NCI-H2081 (cell line): ENCODE measurements at regions not wholly inside any gene's neighbourhood (a gene's known extent, or its start where the extent isn't known, plus 50 kb on each side); places are given as distances from the start of the nearest gene placed in this dataset.
"Not testable (repeated sequence)": the region's sequence is repeated elsewhere in the genome, so short reads cannot be mapped to it uniquely, and the experiment has no call there.

Experiments
- DNase-seq, 2 experiments: peaks; one replicate each; lab custom pipeline; 2025; lab: John Stamatoyannopoulos, UW

DNA sequence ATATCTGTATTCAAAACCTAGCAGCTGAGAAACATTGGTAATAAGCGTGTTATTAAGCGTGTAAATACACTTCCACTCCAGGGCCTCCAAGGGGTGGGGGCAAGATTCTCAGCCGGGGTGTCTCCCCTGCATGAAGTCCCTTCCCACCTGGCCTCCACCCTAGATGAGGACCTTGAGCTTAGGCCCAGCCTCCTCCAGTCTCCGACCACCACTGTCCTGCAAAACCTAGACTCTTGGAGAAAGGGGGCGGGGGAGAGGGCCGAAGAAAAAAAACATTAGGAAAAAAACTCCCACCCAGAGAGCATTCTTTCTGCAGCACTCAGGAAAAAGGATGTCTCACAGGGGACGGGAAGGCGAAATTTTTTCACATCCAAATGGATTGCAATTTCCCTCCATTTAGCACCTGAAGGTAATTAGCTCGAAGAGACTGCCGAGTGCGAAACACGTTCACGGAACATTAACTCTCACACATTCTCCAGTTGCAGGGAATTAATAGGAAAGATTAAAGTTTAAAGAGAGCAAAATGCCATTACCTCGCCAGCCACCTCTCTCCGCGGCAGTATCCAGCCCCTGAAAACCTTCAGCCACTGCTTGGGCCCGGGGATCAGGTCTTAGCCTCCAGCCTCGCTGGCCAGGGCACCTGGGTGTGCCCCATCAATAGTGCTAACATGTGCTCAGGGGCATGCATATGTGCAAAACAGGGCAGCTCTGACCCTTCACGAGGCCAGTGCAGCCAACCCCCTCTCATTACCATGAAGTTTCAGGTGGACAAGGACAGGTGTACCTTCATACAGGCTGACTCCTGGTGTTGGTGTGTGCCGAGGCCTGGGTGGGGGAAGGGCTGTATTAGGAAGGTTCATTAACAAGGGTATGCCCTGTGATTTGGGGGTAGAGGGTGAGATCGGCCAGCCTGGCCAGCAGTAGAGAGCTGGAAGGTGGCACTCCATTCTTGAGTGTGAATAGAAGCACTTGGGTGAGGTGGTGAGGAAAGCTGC is 77.2 kb downstream of the HIF1AN start:
- no peak for DNase-seq

- DNase-seq = no peak
Observed at GRCh38 chr10:100613846-100614245, 78.1 kb downstream of the HIF1AN start.

DNA sequence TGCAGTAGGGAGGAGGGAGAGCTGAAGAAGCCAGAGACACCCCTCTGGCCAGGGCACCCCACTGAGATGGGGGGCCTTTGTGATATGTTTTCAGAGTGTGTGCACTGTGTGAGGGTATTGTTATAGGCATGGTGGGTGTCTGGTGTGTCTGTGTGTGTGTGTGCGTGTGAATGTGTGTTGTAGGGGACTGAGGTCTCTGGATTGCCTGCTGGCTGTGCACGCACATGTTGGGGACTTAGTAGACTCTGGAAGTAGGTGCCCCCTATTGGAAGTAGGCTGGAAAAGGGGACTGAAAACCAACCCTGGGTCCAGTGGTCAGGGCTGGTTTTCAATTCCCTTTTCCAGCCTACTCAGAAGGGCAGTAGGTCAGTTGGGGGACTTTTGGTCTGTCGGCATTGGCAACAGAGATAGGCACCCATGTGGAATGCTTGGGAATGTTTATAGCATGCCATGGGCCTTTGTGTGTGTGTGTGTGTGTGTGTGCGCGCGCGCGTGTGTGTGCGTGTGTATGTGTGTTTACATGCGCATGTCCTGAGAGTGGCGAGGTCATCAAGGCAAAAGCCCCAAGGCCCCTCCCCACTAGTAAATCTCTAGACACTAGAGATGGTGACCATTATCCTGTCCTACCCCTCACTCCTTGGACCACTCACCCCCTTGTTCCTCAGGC is 78.8 kb downstream of the HIF1AN start:
- no peak for DNase-seq

DNA sequence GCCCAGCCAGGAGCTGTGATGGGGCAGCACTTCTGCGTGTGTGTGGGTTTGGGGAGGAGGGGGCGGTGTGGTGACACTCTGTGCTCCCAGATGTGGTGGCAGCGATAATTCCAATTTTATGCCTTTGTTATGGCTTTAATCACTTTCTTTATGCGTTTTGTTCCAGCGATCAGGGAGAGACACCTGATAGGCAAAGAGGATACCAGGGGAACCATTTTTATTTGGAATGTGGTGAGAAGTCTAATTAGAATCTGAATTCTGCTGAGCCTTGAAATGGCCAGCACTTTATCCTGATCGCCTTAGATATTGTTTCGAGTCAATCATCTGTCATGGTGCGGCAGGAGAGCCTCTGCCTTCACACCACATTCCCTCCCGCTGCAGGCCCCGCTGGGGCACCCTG is 79.5 kb downstream of the HIF1AN start:
- no peak for DNase-seq

DNA sequence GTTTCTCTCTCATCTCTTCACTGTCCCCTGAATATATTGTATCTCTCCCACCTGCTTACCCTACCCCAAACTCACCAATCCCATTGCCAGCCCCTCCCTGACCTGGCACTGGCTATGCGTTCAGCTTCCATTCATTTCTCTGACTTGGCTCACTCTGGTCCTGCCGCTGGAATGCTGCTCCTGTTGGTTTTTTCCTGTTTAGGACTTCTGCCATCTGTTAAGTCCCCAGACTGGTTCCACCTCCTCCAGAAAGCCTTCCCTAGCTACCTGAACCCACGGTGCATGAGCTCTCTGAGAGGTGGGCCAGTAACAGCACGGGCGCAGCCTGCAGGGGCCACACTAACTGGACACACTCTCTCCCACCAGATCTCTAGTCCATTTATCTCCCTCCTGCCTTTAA is 80.2 kb downstream of the HIF1AN start:
- no peak for DNase-seq

DNA sequence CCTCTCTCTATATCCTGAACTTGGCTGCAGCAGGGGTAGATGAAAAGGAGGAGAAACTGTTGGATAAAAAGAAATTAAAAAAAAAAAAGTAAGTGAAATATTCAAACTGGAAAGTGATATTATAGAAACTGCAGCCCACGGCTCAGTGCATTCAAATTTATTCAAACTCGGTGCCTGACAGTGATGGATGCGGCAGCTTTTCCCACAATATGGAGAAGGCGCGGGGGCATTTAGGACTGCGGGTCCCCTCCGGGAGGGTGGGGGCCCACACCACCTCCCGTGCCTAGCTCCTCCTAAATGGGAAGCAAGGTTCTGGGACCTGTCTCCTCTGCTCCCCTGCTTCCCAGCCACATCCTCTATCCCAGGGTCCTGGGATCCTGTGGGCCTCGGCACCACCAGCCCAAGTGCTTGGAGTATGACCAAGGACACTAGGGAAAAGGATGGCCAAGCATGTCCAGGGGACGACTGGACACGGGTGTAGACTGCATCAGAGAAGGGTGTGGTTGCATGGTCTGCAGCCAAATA is 82.4 kb downstream of the HIF1AN start:
- no peak for DNase-seq

GRCh38 chr10:100618632-100619255 is 83.0 kb downstream of the HIF1AN start:
- DNase-seq = no peak

GRCh38 chr10:100620087-100620835 is 84.5 kb downstream of the HIF1AN start:
- DNase-seq = no peak

DNA sequence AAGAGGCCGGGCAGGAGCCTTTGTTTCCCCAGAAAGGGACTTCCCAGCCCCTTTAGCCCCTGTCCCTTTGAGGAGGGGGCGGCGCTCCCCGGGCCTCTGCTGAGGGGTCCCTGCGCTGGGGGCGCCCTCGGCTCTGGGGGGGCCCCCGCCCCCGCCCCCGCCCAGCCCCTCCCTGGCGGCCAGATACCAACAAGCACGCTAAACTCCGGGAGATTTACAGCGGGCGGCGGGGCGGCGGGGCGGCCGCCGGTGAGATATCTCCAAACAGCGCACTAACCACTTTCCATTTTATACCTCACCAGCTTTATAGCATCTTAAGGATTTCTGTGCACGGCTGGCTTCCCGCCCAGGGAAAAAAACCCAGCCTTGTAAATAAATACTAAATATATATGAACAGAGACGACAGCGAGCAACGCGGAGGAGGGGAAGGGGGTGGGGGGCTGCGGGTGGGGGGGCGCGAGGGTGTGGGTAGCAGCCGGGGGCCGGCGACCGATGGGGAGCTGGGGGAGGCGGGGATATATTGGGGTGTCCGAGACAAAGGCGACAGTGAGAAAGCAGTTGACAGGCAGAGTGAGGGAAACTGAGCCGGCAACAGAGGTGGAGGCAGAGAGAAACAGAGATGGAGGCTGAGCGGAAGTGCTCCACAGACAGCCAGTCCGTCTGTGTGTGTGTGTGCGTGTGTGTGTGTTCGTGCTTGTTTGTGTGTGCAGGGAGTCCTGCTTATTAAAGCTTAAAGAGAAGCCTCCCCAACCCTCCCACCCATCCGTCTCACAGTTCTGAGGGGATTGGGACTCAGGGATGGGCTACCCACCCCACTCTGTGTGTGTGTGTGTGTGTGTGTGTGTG is 85.8 kb downstream of the HIF1AN start:
- no peak for DNase-seq

GRCh38 chr10:100622946-100623345 is 87.2 kb downstream of the HIF1AN start:
- no peak for DNase-seq

- DNase-seq = no peak
Observed at GRCh38 chr10:100623521-100624230, 87.9 kb downstream of the HIF1AN start.

GRCh38 chr10:100624298-100624697 is 88.6 kb downstream of the HIF1AN start:
- no peak for DNase-seq

DNA sequence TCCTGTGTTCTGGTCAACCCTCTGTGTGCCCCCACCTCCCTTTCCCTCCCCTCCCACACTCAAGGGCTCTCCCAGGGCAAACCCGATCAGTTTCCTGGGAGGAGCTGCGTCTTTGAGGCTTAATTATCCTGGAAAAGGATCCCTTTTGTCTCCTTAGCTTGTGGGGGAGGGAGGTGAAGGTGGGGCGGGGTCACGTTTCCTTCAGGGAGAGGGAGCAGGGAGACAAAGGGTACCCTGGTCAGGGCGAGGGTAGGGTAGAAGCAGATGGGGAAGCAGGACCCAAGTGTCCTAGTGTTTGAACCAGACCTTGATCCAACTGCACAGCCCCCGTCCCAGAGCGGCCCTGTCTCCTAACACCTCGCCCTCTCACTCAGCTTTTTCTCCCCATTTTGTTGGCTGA is 90.1 kb downstream of the HIF1AN start:
- no peak for DNase-seq

DNA sequence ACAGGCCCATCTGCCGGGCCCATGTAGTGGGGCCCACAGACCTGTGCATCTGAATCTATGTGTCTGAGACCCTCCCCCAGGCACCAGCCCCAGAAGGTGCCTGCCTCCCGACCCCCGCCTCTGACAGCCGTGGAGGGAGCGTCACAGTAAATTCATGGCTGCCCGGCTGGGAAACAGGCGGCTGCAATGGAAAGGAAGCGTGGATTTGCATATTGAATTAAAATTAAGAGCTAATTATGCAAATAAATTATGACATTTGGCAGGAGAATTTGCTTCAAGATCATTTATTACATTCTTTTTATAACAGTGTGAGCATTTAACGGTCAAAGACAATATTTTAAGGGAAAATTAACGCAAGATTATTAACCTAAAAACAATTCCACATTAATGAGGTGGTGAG is 92.3 kb downstream of the HIF1AN start:
- no peak for DNase-seq

GRCh38 chr10:100631192-100631591 is 95.4 kb downstream of the HIF1AN start:
- DNase-seq = no peak

DNA sequence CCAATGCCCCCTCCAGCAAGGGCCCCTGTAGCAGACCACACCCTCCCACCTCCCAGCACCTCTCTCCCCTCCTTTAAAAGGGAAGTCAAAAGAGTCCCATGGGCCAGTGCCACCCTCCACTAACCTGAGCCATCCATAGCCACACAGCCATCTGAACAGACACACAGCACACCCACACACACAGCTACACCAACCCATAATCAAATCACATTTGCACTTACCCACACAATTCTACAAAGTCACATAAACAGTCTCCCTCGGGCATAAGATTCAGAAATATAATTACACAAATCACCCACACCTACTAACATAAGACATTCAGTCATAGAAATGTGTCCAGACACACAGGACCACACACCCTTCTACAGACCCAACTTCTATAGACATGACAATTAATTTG is 96.3 kb downstream of the HIF1AN start:
- no peak for DNase-seq

DNA sequence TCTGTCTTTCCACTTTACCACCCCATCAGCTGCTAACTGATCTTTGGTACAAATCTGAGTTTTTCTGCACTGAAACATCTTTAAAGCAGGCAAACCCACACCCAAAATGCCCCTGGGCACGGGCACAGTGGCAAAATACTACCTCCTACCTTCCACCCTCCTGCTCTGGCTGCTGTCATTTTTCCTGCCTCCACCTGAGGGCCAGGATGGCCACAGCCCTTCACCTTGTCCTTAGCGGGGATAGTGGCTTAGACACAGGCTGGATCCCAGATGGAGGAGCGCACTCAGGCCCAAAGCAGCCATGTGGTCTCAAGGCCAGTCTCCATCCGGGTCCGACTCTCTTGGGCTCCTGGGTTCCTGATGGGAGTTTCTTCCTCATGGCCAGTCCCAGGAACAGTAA is 98.3 kb downstream of the HIF1AN start:
- no peak for DNase-seq

DNA sequence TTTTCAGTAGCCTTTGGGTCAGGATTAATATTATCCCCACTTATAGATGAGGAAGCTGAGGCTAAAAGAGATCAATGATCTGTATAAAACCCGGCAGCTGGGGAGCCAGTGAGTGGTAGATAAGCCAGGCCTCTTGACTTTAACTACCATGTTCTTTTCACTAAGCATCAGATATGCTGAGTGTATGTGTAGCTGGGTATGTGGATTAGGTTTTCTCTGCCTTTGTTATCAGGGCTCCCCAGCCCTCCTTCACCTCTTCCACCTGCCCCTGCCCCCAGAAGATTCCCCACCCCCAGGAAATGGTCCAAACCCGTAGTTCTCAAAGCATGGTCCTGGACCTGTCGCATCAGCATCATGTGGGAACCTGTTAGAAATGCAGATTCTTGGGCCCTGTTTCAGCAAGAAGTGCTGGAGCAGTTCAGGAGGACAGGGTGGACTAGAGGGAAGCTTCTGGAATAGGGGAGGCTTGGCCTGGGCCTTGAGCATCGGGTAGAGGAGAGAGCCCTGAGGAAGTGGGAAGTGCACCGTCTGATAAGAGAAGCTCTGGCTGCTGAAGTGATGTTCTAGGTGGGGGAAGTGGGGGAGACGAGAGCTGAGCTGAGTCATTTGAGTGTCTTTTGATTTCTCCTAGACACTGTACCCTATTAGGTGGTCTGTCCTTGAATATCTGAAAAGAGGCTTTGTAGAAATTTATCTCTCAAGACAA is 101.3 kb downstream of the HIF1AN start:
- no peak for DNase-seq

GRCh38 chr10:100637785-100638184 is 102.0 kb downstream of the HIF1AN start:
- DNase-seq = peak in 1 of 2 experiments; percentile 4

GRCh38 chr10:100638969-100639368 is 103.2 kb downstream of the HIF1AN start:
- DNase-seq = not testable (repeated sequence)
